H1 (cell line): ENCODE measurements at regions not wholly inside any gene's neighbourhood (a gene's known extent, or its start where the extent isn't known, plus 50 kb on each side); places are given as distances from the start of the nearest gene placed in this dataset.

ENCODE experiments used
- BRCA1 ChIP-seq: IDR thresholded peaks from 2 replicates; pipeline ENCODE4 v1.6.1; 2012; ENCODE audit warnings: low read depth, low read length, improper control_type of control experiment
- CHD7 ChIP-seq: fragments of 300-600 bp; sonication (generic); IDR thresholded peaks from 2 replicates; pipeline ENCODE4 v1.7.1; 2012; ENCODE audit warnings: low read length, moderate library complexity, mild to moderate bottlenecking, inconsistent platforms; ENCODE audit not compliant: insufficient replicate concordance
- GTF2F1 ChIP-seq: IDR thresholded peaks from 2 replicates; pipeline ENCODE4 v1.6.1; 2012; ENCODE audit warnings: low read depth, low read length, improper control_type of control experiment, borderline replicate concordance
- HDAC2 ChIP-seq, 2 experiments: fragments of 300-600 bp in 1 of 2; sonication (generic) in 1 of 2; IDR thresholded peaks; 2 replicates each; pipeline ENCODE4 v1.6.1; 2011 to 2012; ENCODE audit warnings: low read depth in 2 of 2, low read length in 2 of 2, mild to moderate bottlenecking in 2 of 2, moderate library complexity in 2 of 2, borderline replicate concordance in 1 of 2, inconsistent platforms in 1 of 2
- PHF8 ChIP-seq: fragments of 200-600 bp; sonication (generic); conservative IDR thresholded peaks from 2 replicates; pipeline ENCODE4 v1.7.1; 2012; ENCODE audit warnings: low read depth, mild to moderate bottlenecking, inconsistent platforms, low read length, moderate library complexity
- RXRA ChIP-seq: IDR thresholded peaks from 2 replicates; pipeline ENCODE4 v1.6.1; 2011; ENCODE audit warnings: low read depth, mild to moderate bottlenecking, low read length, moderate library complexity; ENCODE audit not compliant: insufficient read depth
- SP2 ChIP-seq: IDR thresholded peaks from 2 replicates; pipeline ENCODE4 v1.6.1; 2012; ENCODE audit warnings: mild to moderate bottlenecking, low read length, inconsistent platforms

DNA sequence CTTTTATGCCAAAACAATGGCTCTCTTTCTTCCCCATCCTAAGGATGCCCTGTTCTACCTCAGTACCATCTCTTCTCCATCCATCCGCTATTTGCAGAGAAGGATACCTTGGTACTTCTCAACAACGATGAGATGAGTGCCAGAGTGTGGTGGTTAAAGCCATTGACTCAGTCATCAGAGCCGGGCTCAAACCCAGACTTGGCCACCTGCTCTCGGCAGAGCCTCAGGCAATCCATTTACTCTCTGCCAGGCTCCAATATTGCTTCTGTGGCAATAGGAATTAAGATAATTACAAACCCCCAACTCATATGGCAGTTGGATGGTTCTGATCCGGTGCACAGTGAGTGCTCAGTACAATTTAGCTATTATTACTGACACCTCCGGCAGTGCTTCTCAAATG is 121.3 kb downstream of the PRLHR start (continued):
- TF ChIP-seq CHD7: no peak
- no peak for TF ChIP-seq RXRA
- TF ChIP-seq GTF2F1: no peak
- no peak for TF ChIP-seq PHF8
- no peak for TF ChIP-seq SP2
- no peak for TF ChIP-seq HDAC2 (IDR thresholded peaks at IDR 0.05; ENCODE audit: borderline replicate concordance in 1 of 2, low read depth in 2 of 2, low read length in 2 of 2)
- TF ChIP-seq BRCA1: no peak
